NCI-H128 (cell line): ENCODE measurements at regions not wholly inside any gene's neighbourhood (a gene's known extent, or its start where the extent isn't known, plus 50 kb on each side); places are given as distances from the start of the nearest gene placed in this dataset.

Source experiments
- DNase-seq: peaks from one replicate; lab custom pipeline; 2025; ENCODE audit not compliant: unreplicated experiment; lab: John Stamatoyannopoulos, UW

- DNase-seq, result no peak
Observed at GRCh38 chr16:65545413-65545956, 423.6 kb upstream of the CDH11 start.

- DNase-seq, result no peak
Observed at GRCh38 chr16:65543781-65544740, 422.2 kb upstream of the CDH11 start.

GRCh38 chr16:65541646-65542045 is 419.8 kb upstream of the CDH11 start:
- no peak for DNase-seq

- DNase-seq, result no peak
Observed at GRCh38 chr16:65540901-65541300, 419.0 kb upstream of the CDH11 start.

- no peak for DNase-seq
Observed at GRCh38 chr16:65538976-65539375, 417.1 kb upstream of the CDH11 start.

- no peak for DNase-seq
Observed at GRCh38 chr16:65537336-65537735, 415.5 kb upstream of the CDH11 start.

GRCh38 chr16:65534121-65534528 is 412.3 kb upstream of the CDH11 start:
- DNase-seq, result no peak

GRCh38 chr16:65532846-65533245 is 411.0 kb upstream of the CDH11 start:
- DNase-seq, result no peak

- DNase-seq, result no peak
Observed at GRCh38 chr16:65532258-65532657, 410.4 kb upstream of the CDH11 start.

- no peak for DNase-seq
Observed at GRCh38 chr16:65531475-65531874, 409.6 kb upstream of the CDH11 start.

GRCh38 chr16:65525707-65526106 is 403.8 kb upstream of the CDH11 start:
- DNase-seq, result no peak

GRCh38 chr16:65524997-65525396 is 403.1 kb upstream of the CDH11 start:
- no peak for DNase-seq

- no peak for DNase-seq
Observed at GRCh38 chr16:65524231-65524630, 402.4 kb upstream of the CDH11 start.

GRCh38 chr16:65523283-65523944 is 401.6 kb upstream of the CDH11 start:
- no peak for DNase-seq

GRCh38 chr16:65522412-65522811 is 400.5 kb upstream of the CDH11 start:
- DNase-seq, result no peak

GRCh38 chr16:65521633-65522328 is 399.9 kb upstream of the CDH11 start:
- no peak for DNase-seq

- no peak for DNase-seq
Observed at GRCh38 chr16:65519402-65519801, 397.5 kb upstream of the CDH11 start.

GRCh38 chr16:65515193-65515592 is 393.3 kb upstream of the CDH11 start:
- DNase-seq, result no peak

- no peak for DNase-seq
Observed at GRCh38 chr16:65510850-65511249, 389.0 kb upstream of the CDH11 start.

GRCh38 chr16:65510241-65510640 is 388.4 kb upstream of the CDH11 start:
- no peak for DNase-seq

- DNase-seq, result no peak
Observed at GRCh38 chr16:65509172-65509571, 387.3 kb upstream of the CDH11 start.
